ENCODE measurements at regions not wholly inside any gene's neighbourhood (a gene's known extent, or its start where the extent isn't known, plus 50 kb on each side); places are given as distances from the start of the nearest gene placed in this dataset.

GRCh38 chr12:92408072-92408900, 262.6 kb upstream of the BTG1 start:
- no peak overlapping the region for H3K4me3 ChIP-seq (replicated peaks in 1 of 2; ENCODE audit: low read depth in 1 of 2, low read length in 2 of 2)
- H3K4me1 ChIP-seq (ENCODE audit: control insufficient read depth in 1 of 2, insufficient read depth in 2 of 2, low read length in 2 of 2), result no peaks in the 10 kb centered on the region
- no peak overlapping the region for H3K27ac ChIP-seq (ENCODE audit: low read depth, low read length)
- H3K9ac ChIP-seq (ENCODE audit: low read length), result no peak overlapping the region
- BruUV-seq (replicated peaks), result no TSS peak
- H3K9me3 ChIP-seq (ENCODE audit: control insufficient read depth in 1 of 2, insufficient read depth in 1 of 2, low read depth in 1 of 2, low read length in 2 of 2), result 0 out of 4 replicates have a peak, but pooled peaks cover 0 to 3% of the 10 kb centered on the region in 2 experiments
- CTCF ChIA-PET, result interaction anchor here (0.8 to 2.0 kb wide), 2 partner anchors 10 to 262 kb away, joined by 3 to 8 read pairs; partner anchors contain the start of gene BTG1
- no peaks in the 10 kb centered on the region for H4K20me1 ChIP-seq (ENCODE audit: insufficient read depth)
- no peak overlapping the region for H2AFZ ChIP-seq (ENCODE audit: low read depth, low read length, poor library complexity, severe bottlenecking)
- peak; percentile 89 for ATAC-seq
- intact Hi-C loops (cut with micrococcal nuclease), result loop anchor here (1.0 kb wide), 1 partner anchor 1026 kb away; no protein-coding TSS in a partner anchor
- peak; percentile 40 for DNase-seq (ENCODE audit: low read depth, low spot score)
- RAD21 ChIA-PET (ENCODE audit: low non-redundant PET in 1 of 2, low total read pairs in 2 of 2, uncharacterized antibody in 2 of 2, unreplicated experiment in 2 of 2), result no interaction called here
- H3K79me2 ChIP-seq (ENCODE audit: insufficient read depth, low read length), result no peaks in the 10 kb centered on the region
- H3K27me3 ChIP-seq (ENCODE audit: insufficient read depth, low read length), result no peaks in the 10 kb centered on the region
- POLR2A ChIA-PET, result no interaction called here
- no peaks in the 10 kb centered on the region for H3K9me2 ChIP-seq (ENCODE audit: insufficient read depth)
- no peak overlapping the region for H3K4me2 ChIP-seq (ENCODE audit: low read length)
- H3K36me3 ChIP-seq (ENCODE audit: control insufficient read depth in 1 of 2, insufficient read depth in 2 of 2, low read length in 2 of 2), result no peaks in the 10 kb centered on the region
- TF ChIP-seq POLR2A (IDR thresholded peaks at IDR 0.05; ENCODE audit: borderline replicate concordance, extremely low read depth, insufficient read depth, insufficient read length), result no peak
- TF ChIP-seq POLR2AphosphoS5 (IDR thresholded peaks at IDR 0.05; ENCODE audit: low read depth, low read length), result no peak
- TF ChIP-seq REST (IDR thresholded peaks at IDR 0.05; ENCODE audit: low read depth), result no peak
- no peak for TF ChIP-seq ZBTB33 (IDR thresholded peaks at IDR 0.05; ENCODE audit: extremely low read depth, insufficient replicate concordance, low read length)
- TF ChIP-seq RAD21 (IDR thresholded peaks at IDR 0.05; ENCODE audit: low read depth), result peak; percentile 70
- TF ChIP-seq YY1 (IDR thresholded peaks at IDR 0.05; ENCODE audit: extremely low read depth, insufficient replicate concordance, low read depth, low read length), result no peak
- TF ChIP-seq SIN3A (IDR thresholded peaks at IDR 0.05; ENCODE audit: low read depth), result no peak
- no peak for TF ChIP-seq SRF (IDR thresholded peaks at IDR 0.05; ENCODE audit: low read depth)
- TF ChIP-seq SP1 (IDR thresholded peaks at IDR 0.05; ENCODE audit: low read depth), result no peak
- no peak for TF ChIP-seq EZH2 (IDR thresholded peaks at IDR 0.05)
- TF ChIP-seq CTCF (IDR thresholded peaks at IDR 0.05 in 2 of 3, conservative IDR thresholded peaks at IDR 0.05 in 1 of 3; ENCODE audit: borderline replicate concordance in 1 of 3, insufficient read depth in 1 of 3, low read depth in 2 of 3, low read length in 2 of 3), result peak; percentile 41 to 66 (median 65); a peak in 5 of 6 replicates
- TF ChIP-seq ZFX (IDR thresholded peaks at IDR 0.05), result no peak
- TF ChIP-seq ZNF274 (IDR thresholded peaks at IDR 0.05; ENCODE audit: low read depth, low read length), result no peak
- 0 out of 2 replicates have a peak, but pooled peaks have one; percentile 30 for TF ChIP-seq CBX3 (IDR thresholded peaks at IDR 0.05; ENCODE audit: low read depth)
- TF ChIP-seq JUND (IDR thresholded peaks at IDR 0.05), result no peak
- TF ChIP-seq FOSL1 (IDR thresholded peaks at IDR 0.05; ENCODE audit: low read depth), result no peak
- TF ChIP-seq ATF3 (IDR thresholded peaks at IDR 0.05), result no peak
- no peak for TF ChIP-seq TCF7L2 (IDR thresholded peaks at IDR 0.05; ENCODE audit: borderline replicate concordance, extremely low read depth, insufficient read depth, insufficient read length)
- TF ChIP-seq CEBPB (IDR thresholded peaks at IDR 0.05; ENCODE audit: low read depth), result no peak
- no peak for TF ChIP-seq EGR1 (IDR thresholded peaks at IDR 0.05; ENCODE audit: low read depth)

Measured in HCT116 (cell line).